ENCODE measurements at regions not wholly inside any gene's neighbourhood (a gene's known extent, or its start where the extent isn't known, plus 50 kb on each side); places are given as distances from the start of the nearest gene placed in this dataset.
A peak's percentile ranks its signal among the peaks of the same experiment; 100 is the strongest.
"Not testable (repeated sequence)": the region's sequence is repeated elsewhere in the genome, so short reads cannot be mapped to it uniquely, and the experiment has no call there.

- peak; percentile 44 for DNase-seq (ENCODE audit: low spot score)
Measured at GRCh38 chr5:163269624-163270023, 167.8 kb upstream of the CCNG1 start.

- DNase-seq (ENCODE audit: low spot score), result no peak
Measured at GRCh38 chr5:163276466-163276865, 160.9 kb upstream of the CCNG1 start.

- DNase-seq (ENCODE audit: low spot score), result not testable (repeated sequence)
Measured at GRCh38 chr5:163280897-163281296, 156.5 kb upstream of the CCNG1 start.

- no peak for DNase-seq (ENCODE audit: low spot score)
Measured at GRCh38 chr5:163281512-163281911, 155.9 kb upstream of the CCNG1 start.

GRCh38 chr5:163293836-163294235, 143.6 kb upstream of the CCNG1 start:
- DNase-seq (ENCODE audit: low spot score), result no peak

GRCh38 chr5:163303718-163304117, 133.7 kb upstream of the CCNG1 start:
- DNase-seq (ENCODE audit: low spot score), result no peak

GRCh38 chr5:163305655-163306054, 131.7 kb upstream of the CCNG1 start:
- no peak for DNase-seq (ENCODE audit: low spot score)

GRCh38 chr5:163306421-163306820, 131.0 kb upstream of the CCNG1 start:
- no peak for DNase-seq (ENCODE audit: low spot score)

- no peak for DNase-seq (ENCODE audit: low spot score)
Measured at GRCh38 chr5:163309914-163310313, 127.5 kb upstream of the CCNG1 start.

- DNase-seq (ENCODE audit: low spot score), result no peak
Measured at GRCh38 chr5:163310997-163311396, 126.4 kb upstream of the CCNG1 start.

GRCh38 chr5:163312598-163312997, 124.8 kb upstream of the CCNG1 start:
- DNase-seq (ENCODE audit: low spot score), result no peak

GRCh38 chr5:163313049-163313448, 124.3 kb upstream of the CCNG1 start:
- DNase-seq (ENCODE audit: low spot score), result not testable (repeated sequence)

GRCh38 chr5:163316374-163316773, 121.0 kb upstream of the CCNG1 start:
- DNase-seq (ENCODE audit: low spot score), result not testable (repeated sequence)

- DNase-seq (ENCODE audit: low spot score), result no peak
Measured at GRCh38 chr5:163318707-163319106, 118.7 kb upstream of the CCNG1 start.

- DNase-seq (ENCODE audit: low spot score), result no peak
Measured at GRCh38 chr5:163321511-163321910, 115.9 kb upstream of the CCNG1 start.

- no peak for DNase-seq (ENCODE audit: low spot score)
Measured at GRCh38 chr5:163330723-163331668, 106.4 kb upstream of the CCNG1 start.

- not testable (repeated sequence) for DNase-seq (ENCODE audit: low spot score)
Measured at GRCh38 chr5:163336074-163336473, 101.3 kb upstream of the CCNG1 start.

- no peak for DNase-seq (ENCODE audit: low spot score)
Measured at GRCh38 chr5:163339148-163339547, 98.2 kb upstream of the CCNG1 start.

- DNase-seq (ENCODE audit: low spot score), result not testable (repeated sequence)
Measured at GRCh38 chr5:163340378-163340777, 97.0 kb upstream of the CCNG1 start.

- DNase-seq (ENCODE audit: low spot score), result peak; percentile 79
Measured at GRCh38 chr5:163342306-163342705, 95.1 kb upstream of the CCNG1 start.

GRCh38 chr5:163345216-163345615, 92.2 kb upstream of the CCNG1 start:
- DNase-seq (ENCODE audit: low spot score), result no peak

- DNase-seq (ENCODE audit: low spot score), result peak; percentile 84
Measured at GRCh38 chr5:163347671-163348070, 89.7 kb upstream of the CCNG1 start.

- no peak for DNase-seq (ENCODE audit: low spot score)
Measured at GRCh38 chr5:163350083-163350482, 87.3 kb upstream of the CCNG1 start.

GRCh38 chr5:163352531-163352930, 84.9 kb upstream of the CCNG1 start:
- no peak for DNase-seq (ENCODE audit: low spot score)

Measured in cerebellar cortex (tissue), 1 donor.